HG02970 (cell line): ENCODE measurements at regions not wholly inside any gene's neighbourhood (a gene's known extent, or its start where the extent isn't known, plus 50 kb on each side); places are given as distances from the start of the nearest gene placed in this dataset.
"Not testable (repeated sequence)": the region's sequence is repeated elsewhere in the genome, so short reads cannot be mapped to it uniquely, and the experiment has no call there.

Experiments used
- ATAC-seq: cut with Tn5 transposase; IDR thresholded peaks from one replicate; pipeline ENCODE4 v1.9.1; 2021; ENCODE audit warnings: mild to moderate bottlenecking, moderate library complexity, moderate number of reproducible peaks; ENCODE audit not compliant: unreplicated experiment, low FRiP score

GRCh38 chr3:168671091-168671490 lies 575.4 kb upstream of the GOLIM4 start:
- no peak for ATAC-seq

- not testable (repeated sequence) for ATAC-seq
Measured at GRCh38 chr3:168660879-168661657, 565.3 kb upstream of the GOLIM4 start.

GRCh38 chr3:168659015-168659414 lies 563.3 kb upstream of the GOLIM4 start:
- ATAC-seq = no peak

GRCh38 chr3:168655611-168656010 lies 559.9 kb upstream of the GOLIM4 start:
- no peak for ATAC-seq

GRCh38 chr3:168654700-168655099 lies 559.0 kb upstream of the GOLIM4 start:
- no peak for ATAC-seq

GRCh38 chr3:168653255-168653654 lies 557.5 kb upstream of the GOLIM4 start:
- ATAC-seq = no peak

GRCh38 chr3:168648321-168648720 lies 552.6 kb upstream of the GOLIM4 start:
- ATAC-seq = no peak

- no peak for ATAC-seq
Measured at GRCh38 chr3:168647582-168647981, 551.9 kb upstream of the GOLIM4 start.

GRCh38 chr3:168645180-168645579 lies 549.5 kb upstream of the GOLIM4 start:
- no peak for ATAC-seq

- ATAC-seq = no peak
Measured at GRCh38 chr3:168628549-168628948, 532.8 kb upstream of the GOLIM4 start.

GRCh38 chr3:168625477-168625876 lies 529.8 kb upstream of the GOLIM4 start:
- ATAC-seq = no peak

- ATAC-seq = no peak
Measured at GRCh38 chr3:168624892-168625448, 529.2 kb upstream of the GOLIM4 start.

GRCh38 chr3:168624195-168624594 lies 528.5 kb upstream of the GOLIM4 start:
- no peak for ATAC-seq

GRCh38 chr3:168622795-168623194 lies 527.1 kb upstream of the GOLIM4 start:
- ATAC-seq = no peak

GRCh38 chr3:168620854-168621253 lies 525.1 kb upstream of the GOLIM4 start:
- ATAC-seq = no peak

- ATAC-seq = no peak
Measured at GRCh38 chr3:168618827-168619470, 523.2 kb upstream of the GOLIM4 start.

GRCh38 chr3:168617658-168618057 lies 521.9 kb upstream of the GOLIM4 start:
- no peak for ATAC-seq

- ATAC-seq = no peak
Measured at GRCh38 chr3:168616915-168617314, 521.2 kb upstream of the GOLIM4 start.

- ATAC-seq = no peak
Measured at GRCh38 chr3:168615493-168616020, 519.8 kb upstream of the GOLIM4 start.

GRCh38 chr3:168613151-168613550 lies 517.4 kb upstream of the GOLIM4 start:
- ATAC-seq = no peak

- ATAC-seq = no peak
Measured at GRCh38 chr3:168612671-168613070, 516.9 kb upstream of the GOLIM4 start.
